Activated B cell treated with CpG ODN at 0.5 μM for 24 hours (primary cell): ENCODE measurements at regions not wholly inside any gene's neighbourhood (a gene's known extent, or its start where the extent isn't known, plus 50 kb on each side); places are given as distances from the start of the nearest gene placed in this dataset.

Experiments
- ATAC-seq: fragments of 200-7000 bp; cut with Tn5 transposase; one replicate; pipeline ENCODE4 v1.10.0; 2021; ENCODE audit warnings: low read depth, mild to moderate bottlenecking, moderate library complexity
- CTCF ChIA-PET: fragments of 350-600 bp; sonication (Branson Sonifier 250); formaldehyde crosslinking; loops from one replicate; lab custom pipeline; 2021; ENCODE audit warnings: antibody characterized with exemption; lab: Charles Lee
- POLR2A ChIA-PET: fragments of 350-600 bp; sonication (Branson Sonifier 250); formaldehyde crosslinking; loops from one replicate; lab custom pipeline; 2021; ENCODE audit warnings: antibody characterized with exemption; lab: Charles Lee
- DNase-seq: peaks from one replicate; pipeline ENCODE4 v3.0.0; 2022
- H3K27ac Mint-ChIP-seq: one replicate; pipeline ENCODE4 v1.8.0; 2020; ENCODE audit warnings: mixed read lengths
- H3K27me3 Mint-ChIP-seq: one replicate; pipeline ENCODE4 v1.8.0; 2021; ENCODE audit warnings: mixed read lengths
- H3K36me3 Mint-ChIP-seq: one replicate; pipeline ENCODE4 v1.8.0; 2021; ENCODE audit warnings: low read depth, mixed read lengths
- H3K4me1 Mint-ChIP-seq: one replicate; pipeline ENCODE4 v1.8.0; 2021; ENCODE audit warnings: mixed read lengths
- H3K4me3 Mint-ChIP-seq: one replicate; pipeline ENCODE4 v1.8.0; 2020; ENCODE audit warnings: mild to moderate bottlenecking, mixed read lengths
- H3K9me3 Mint-ChIP-seq: one replicate; pipeline ENCODE4 v1.8.0; 2020; ENCODE audit warnings: mixed read lengths
- CTCF ChIP-seq: fragments of 200-600 bp; IDR thresholded peaks from one replicate; pipeline ENCODE4 v1.8.0; 2022; ENCODE audit warnings: antibody characterized with exemption, mild to moderate bottlenecking
- intact Hi-C: fragments of 100-400 bp; cut with micrococcal nuclease; formaldehyde crosslinking; loops from one replicate; pipeline ENCODE4 v1.15.1; 2024

- H3K9me3 Mint-ChIP-seq: peaks cover 10% of the 10 kb centered on the region
- CTCF ChIA-PET: no interaction called here
- intact Hi-C loops: no loop called here
- TF ChIP-seq CTCF: no peak
- H3K4me1 Mint-ChIP-seq: no peaks in the 10 kb centered on the region
- ATAC-seq (no peak), DNase-seq (no peak)
- no peaks in the 10 kb centered on the region for H3K27me3 Mint-ChIP-seq
- no peaks in the 10 kb centered on the region for H3K36me3 Mint-ChIP-seq
- H3K27ac Mint-ChIP-seq: no peak overlapping the region
- POLR2A ChIA-PET: no interaction called here
- H3K4me3 Mint-ChIP-seq: no peak overlapping the region
These were observed 365.0 kb upstream of the CDH9 start for GRCh38 chr5:27403243-27403882.

- peaks cover 13% of the 10 kb centered on the region for H3K9me3 Mint-ChIP-seq
- H3K27me3 Mint-ChIP-seq: no peaks in the 10 kb centered on the region
- ChIA-PET POLR2A (no interaction called here), CTCF (no interaction called here)
- ATAC-seq: no peak
- no peaks in the 10 kb centered on the region for H3K36me3 Mint-ChIP-seq
- no peak for DNase-seq
- no peaks in the 10 kb centered on the region for H3K4me1 Mint-ChIP-seq
- intact Hi-C loops: no loop called here
- no peak overlapping the region for H3K4me3 Mint-ChIP-seq
- H3K27ac Mint-ChIP-seq: no peak overlapping the region
- TF ChIP-seq CTCF: no peak
These were observed 364.4 kb upstream of the CDH9 start for GRCh38 chr5:27402828-27403227.

GRCh38 chr5:27396998-27397397, 358.6 kb upstream of the CDH9 start:
- DNase-seq: no peak

GRCh38 chr5:27392716-27393115, 354.3 kb upstream of the CDH9 start:
- peaks cover 2% of the 10 kb centered on the region for H3K9me3 Mint-ChIP-seq
- intact Hi-C loops: no loop called here
- H3K27ac Mint-ChIP-seq: no peak overlapping the region
- TF ChIP-seq CTCF: no peak
- ChIA-PET CTCF (no interaction called here), POLR2A (no interaction called here)
- no peaks in the 10 kb centered on the region for H3K4me1 Mint-ChIP-seq
- no peaks in the 10 kb centered on the region for H3K36me3 Mint-ChIP-seq
- ATAC-seq (no peak), DNase-seq (no peak)
- no peak overlapping the region for H3K4me3 Mint-ChIP-seq
- no peaks in the 10 kb centered on the region for H3K27me3 Mint-ChIP-seq

More at GRCh38 chr5:27396998-27397397, 358.6 kb upstream of the CDH9 start:
- ATAC-seq: no peak
- Mint-ChIP-seq H3K27ac (no peak overlapping the region), H3K9me3 (peaks cover 12% of the 10 kb centered on the region), H3K36me3 (no peaks in the 10 kb centered on the region), H3K4me1 (no peaks in the 10 kb centered on the region), H3K27me3 (no peaks in the 10 kb centered on the region), H3K4me3 (no peak overlapping the region)
- ChIA-PET POLR2A (no interaction called here), CTCF (no interaction called here)
- no peak for TF ChIP-seq CTCF
- intact Hi-C loops: no loop called here

GRCh38 chr5:27389696-27390095, 351.3 kb upstream of the CDH9 start:
- ATAC-seq (no peak), DNase-seq (no peak)
- Mint-ChIP-seq H3K36me3 (no peaks in the 10 kb centered on the region), H3K27me3 (no peaks in the 10 kb centered on the region), H3K4me3 (no peak overlapping the region), H3K4me1 (no peaks in the 10 kb centered on the region), H3K9me3 (no peaks in the 10 kb centered on the region), H3K27ac (no peak overlapping the region)
- intact Hi-C loops: no loop called here
- POLR2A ChIA-PET: no interaction called here
- TF ChIP-seq CTCF: no peak
- CTCF ChIA-PET: no interaction called here
